IPS DF 19.7 (cell line): ENCODE measurements at regions not wholly inside any gene's neighbourhood (a gene's known extent, or its start where the extent isn't known, plus 50 kb on each side); places are given as distances from the start of the nearest gene placed in this dataset.
"Not testable (repeated sequence)": the region's sequence is repeated elsewhere in the genome, so short reads cannot be mapped to it uniquely, and the experiment has no call there.

Experiments
- DNase-seq: peaks from one replicate; pipeline ENCODE4 v3.0.0-alpha.2; 2013; ENCODE audit warnings: low read depth, low spot score

GRCh38 chr16:46388354-46388753 is 232.8 kb downstream of the SHCBP1 start:
- DNase-seq = not testable (repeated sequence)

- DNase-seq = not testable (repeated sequence)
Measured at GRCh38 chr16:46387720-46388119, 233.5 kb downstream of the SHCBP1 start.

GRCh38 chr16:46386805-46387620 is 234.2 kb downstream of the SHCBP1 start:
- DNase-seq = not testable (repeated sequence)

GRCh38 chr16:46386110-46386771 is 234.9 kb downstream of the SHCBP1 start:
- DNase-seq = not testable (repeated sequence)

GRCh38 chr16:46384285-46385061 is 236.7 kb downstream of the SHCBP1 start:
- DNase-seq = not testable (repeated sequence)

- not testable (repeated sequence) for DNase-seq
Measured at GRCh38 chr16:46383581-46383980, 237.6 kb downstream of the SHCBP1 start.

GRCh38 chr16:46382791-46383541 is 238.2 kb downstream of the SHCBP1 start:
- not testable (repeated sequence) for DNase-seq

GRCh38 chr16:46382079-46382478 is 239.1 kb downstream of the SHCBP1 start:
- DNase-seq = not testable (repeated sequence)

GRCh38 chr16:46381344-46381743 is 239.8 kb downstream of the SHCBP1 start:
- DNase-seq = not testable (repeated sequence)
